ENCODE measurements at regions not wholly inside any gene's neighbourhood (a gene's known extent, or its start where the extent isn't known, plus 50 kb on each side); places are given as distances from the start of the nearest gene placed in this dataset.
A peak's percentile ranks its signal among the peaks of the same experiment; 100 is the strongest.

- TF ChIP-seq POLR2A (IDR thresholded peaks at IDR 0.05) (no peak), EP300 (IDR thresholded peaks at IDR 0.05; ENCODE audit: low read depth) (no peak), POLR2AphosphoS5 (IDR thresholded peaks at IDR 0.05) (no peak)
- TF ChIP-seq, protein P1, sequence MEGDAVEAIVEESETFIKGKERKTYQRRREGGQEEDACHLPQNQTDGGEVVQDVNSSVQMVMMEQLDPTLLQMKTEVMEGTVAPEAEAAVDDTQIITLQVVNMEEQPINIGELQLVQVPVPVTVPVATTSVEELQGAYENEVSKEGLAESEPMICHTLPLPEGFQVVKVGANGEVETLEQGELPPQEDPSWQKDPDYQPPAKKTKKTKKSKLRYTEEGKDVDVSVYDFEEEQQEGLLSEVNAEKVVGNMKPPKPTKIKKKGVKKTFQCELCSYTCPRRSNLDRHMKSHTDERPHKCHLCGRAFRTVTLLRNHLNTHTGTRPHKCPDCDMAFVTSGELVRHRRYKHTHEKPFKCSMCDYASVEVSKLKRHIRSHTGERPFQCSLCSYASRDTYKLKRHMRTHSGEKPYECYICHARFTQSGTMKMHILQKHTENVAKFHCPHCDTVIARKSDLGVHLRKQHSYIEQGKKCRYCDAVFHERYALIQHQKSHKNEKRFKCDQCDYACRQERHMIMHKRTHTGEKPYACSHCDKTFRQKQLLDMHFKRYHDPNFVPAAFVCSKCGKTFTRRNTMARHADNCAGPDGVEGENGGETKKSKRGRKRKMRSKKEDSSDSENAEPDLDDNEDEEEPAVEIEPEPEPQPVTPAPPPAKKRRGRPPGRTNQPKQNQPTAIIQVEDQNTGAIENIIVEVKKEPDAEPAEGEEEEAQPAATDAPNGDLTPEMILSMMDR (IDR thresholded peaks at IDR 0.05), result no peak
- Histone ChIP-seq H3K27me3 (no peaks in the 10 kb centered on the region), H3K36me3 (no peaks in the 10 kb centered on the region), H3K27ac (no peak overlapping the region), H3K9me3 (no peaks in the 10 kb centered on the region), H3K4me3 (no peak overlapping the region), H3K4me1 (peaks cover 0 to 7% (median 0%) of the 10 kb centered on the region in 4 donors)
- intact Hi-C loops (cut with DNase I; ENCODE audit: low total_unique reads) (no loop called here), in situ Hi-C loops (cut with MboI; ENCODE audit: low pct_ligation_motif_present in 1 of 4, low pct_unique_long_range_greater_than_20kb in 1 of 4, low sequenced_read_pairs in 3 of 4) (no loop called here)
- DNase-seq, result no peak
These were observed 879.0 kb downstream of the LTN1 start for GRCh38 chr21:28113718-28114117.

GRCh38 chr21:28112511-28112910 is 880.2 kb downstream of the LTN1 start:
- WGBS, 2 donors (ENCODE audit: low coverage in 1 of 2), result 65 to 72% methylated on average over 5 of the region's 5 CpGs

DNA sequence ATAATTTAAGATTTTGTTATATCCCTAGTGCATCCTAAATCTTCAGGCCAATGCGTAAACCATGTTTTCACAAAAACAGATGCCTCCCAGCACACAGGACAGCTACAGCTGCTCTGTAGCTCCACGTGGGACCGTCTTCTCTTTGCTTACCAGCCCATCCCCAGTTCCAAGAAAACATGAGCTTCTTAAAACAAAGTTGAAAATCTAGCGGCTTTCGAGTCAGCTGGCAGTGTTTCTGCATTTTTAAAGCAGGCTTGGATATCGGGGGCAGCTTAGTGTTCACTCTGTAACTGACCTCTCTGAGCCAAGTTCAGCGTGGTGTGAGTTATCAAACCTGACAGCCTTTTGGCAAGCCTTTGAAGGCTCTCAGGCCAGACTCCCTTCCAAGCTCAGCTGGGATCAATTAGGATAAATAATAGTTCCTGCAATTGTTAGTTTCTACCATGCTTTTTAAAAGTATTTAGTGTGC is 881.5 kb downstream of the LTN1 start:
- Histone ChIP-seq H3K4me3 (no peak overlapping the region), H3K27ac (peak overlapping the region; percentile 27 to 38 (median 33)), H3K9me3 (no peaks in the 10 kb centered on the region), H3K27me3 (no peaks in the 10 kb centered on the region), H3K36me3 (no peaks in the 10 kb centered on the region), H3K4me1 (peaks cover 0 to 7% (median 0%) of the 10 kb centered on the region in 4 donors)
- WGBS, 2 donors (ENCODE audit: low coverage in 1 of 2), result 65% methylated on average over 7 of the region's 7 CpGs; no CpG with 5 or more reads in 1 of the 2 donors
- TF ChIP-seq EP300 (IDR thresholded peaks at IDR 0.05; ENCODE audit: low read depth), result no peak
- TF ChIP-seq POLR2AphosphoS5 (IDR thresholded peaks at IDR 0.05), result peak in 2 of 3 donors; percentile 62 to 74
- intact Hi-C loops (cut with DNase I; ENCODE audit: low total_unique reads) (no loop called here), in situ Hi-C loops (cut with MboI; ENCODE audit: low pct_ligation_motif_present in 1 of 4, low pct_unique_long_range_greater_than_20kb in 1 of 4, low sequenced_read_pairs in 3 of 4) (no loop called here)
- DNase-seq, result peak; percentile 39

More at GRCh38 chr21:28112511-28112910, 880.2 kb downstream of the LTN1 start:
- no peaks in the 10 kb centered on the region for H3K27me3 ChIP-seq
- intact Hi-C loops (cut with DNase I; ENCODE audit: low total_unique reads), result no loop called here
- in situ Hi-C loops (cut with MboI; ENCODE audit: low pct_ligation_motif_present in 1 of 4, low pct_unique_long_range_greater_than_20kb in 1 of 4, low sequenced_read_pairs in 3 of 4), result no loop called here
- no peak for TF ChIP-seq EP300 (IDR thresholded peaks at IDR 0.05; ENCODE audit: low read depth)
- no peak for TF ChIP-seq POLR2A (IDR thresholded peaks at IDR 0.05)
- no peak for TF ChIP-seq POLR2AphosphoS5 (IDR thresholded peaks at IDR 0.05)
- TF ChIP-seq, protein P1 (IDR thresholded peaks at IDR 0.05), result no peak
- DNase-seq, result no peak
- H3K27ac ChIP-seq, result no peak overlapping the region
- H3K4me1 ChIP-seq, result peaks cover 0 to 7% (median 0%) of the 10 kb centered on the region in 4 donors
- H3K36me3 ChIP-seq, result no peaks in the 10 kb centered on the region
- no peak overlapping the region for H3K4me3 ChIP-seq
- no peaks in the 10 kb centered on the region for H3K9me3 ChIP-seq

DNA sequence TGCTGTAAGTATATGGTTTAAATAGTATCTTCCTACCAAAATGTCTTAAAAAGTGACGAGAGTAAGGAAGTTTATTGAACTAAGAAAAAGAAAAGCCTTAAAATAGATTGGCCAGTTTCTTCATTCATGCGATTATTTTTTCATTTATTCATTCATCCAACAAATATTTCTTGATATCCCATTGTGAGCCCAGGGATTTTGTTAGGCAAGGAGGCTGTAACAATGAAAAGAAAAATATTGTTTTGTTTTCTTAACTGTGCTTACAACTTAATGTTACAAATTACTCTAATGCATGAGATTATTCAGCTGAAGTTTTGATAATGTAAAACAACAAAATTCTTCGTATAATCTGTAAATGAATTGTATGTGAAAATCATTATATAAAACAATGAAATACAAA is 882.0 kb downstream of the LTN1 start:
- H3K27me3 ChIP-seq, result no peaks in the 10 kb centered on the region
- no peaks in the 10 kb centered on the region for H3K36me3 ChIP-seq
- intact Hi-C loops (cut with DNase I; ENCODE audit: low total_unique reads) (no loop called here), in situ Hi-C loops (cut with MboI; ENCODE audit: low pct_ligation_motif_present in 1 of 4, low pct_unique_long_range_greater_than_20kb in 1 of 4, low sequenced_read_pairs in 3 of 4) (no loop called here)
- TF ChIP-seq, protein P1 (IDR thresholded peaks at IDR 0.05), result no peak
- no peak for TF ChIP-seq POLR2A (IDR thresholded peaks at IDR 0.05)
- WGBS, 2 donors (ENCODE audit: low coverage in 1 of 2), result 67 to 68% methylated on average over 3 of the region's 3 CpGs
- peak overlapping the region in 3 of 4 donors; percentile 27 to 38 (median 35) for H3K27ac ChIP-seq
- DNase-seq, result no peak
- H3K9me3 ChIP-seq, result no peaks in the 10 kb centered on the region
- no peak overlapping the region for H3K4me3 ChIP-seq
- peaks cover 0 to 7% (median 0%) of the 10 kb centered on the region in 4 donors for H3K4me1 ChIP-seq

DNA sequence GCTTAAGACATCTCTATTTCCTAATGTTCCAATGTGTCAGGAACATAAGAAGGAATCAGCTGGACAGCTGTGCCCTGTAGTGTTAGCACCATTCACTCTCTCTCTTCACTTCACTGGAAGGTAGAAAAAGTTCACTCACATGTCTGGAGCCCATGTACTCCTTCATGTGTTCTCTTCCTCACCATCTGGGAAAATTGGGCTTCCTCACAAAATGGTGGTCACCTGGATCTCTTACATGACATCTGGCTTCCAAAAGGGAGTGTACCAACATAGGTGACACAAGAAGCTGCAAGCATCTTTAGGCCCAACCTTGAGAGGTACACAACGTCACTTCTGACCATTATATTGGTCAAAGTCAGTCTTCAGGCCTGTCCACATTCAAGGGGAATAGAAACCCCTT is 882.6 kb downstream of the LTN1 start:
- intact Hi-C loops (cut with DNase I; ENCODE audit: low total_unique reads), result no loop called here
- in situ Hi-C loops (cut with MboI; ENCODE audit: low pct_ligation_motif_present in 1 of 4, low pct_unique_long_range_greater_than_20kb in 1 of 4, low sequenced_read_pairs in 3 of 4), result no loop called here
- peak overlapping the region in 1 of 4 donors; percentile 38 for H3K27ac ChIP-seq
- H3K36me3 ChIP-seq, result no peaks in the 10 kb centered on the region
- no peaks in the 10 kb centered on the region for H3K27me3 ChIP-seq
- TF ChIP-seq POLR2AphosphoS5 (IDR thresholded peaks at IDR 0.05), result no peak
- TF ChIP-seq, protein P1 (IDR thresholded peaks at IDR 0.05), result no peak
- TF ChIP-seq POLR2A (IDR thresholded peaks at IDR 0.05), result no peak
- no peak for TF ChIP-seq EP300 (IDR thresholded peaks at IDR 0.05; ENCODE audit: low read depth)
- 77% methylated on average over 1 of the region's 1 CpG; no CpG with 5 or more reads in 1 of the 2 donors for WGBS, 2 donors (ENCODE audit: low coverage in 1 of 2)
- H3K4me1 ChIP-seq, result peaks cover 0 to 7% (median 0%) of the 10 kb centered on the region in 4 donors
- DNase-seq, result no peak
- H3K9me3 ChIP-seq, result no peaks in the 10 kb centered on the region
- no peak overlapping the region for H3K4me3 ChIP-seq

Measured in transverse colon (tissue), 4 donors.